Inferior parietal cortex (tissue), 1 donor: ENCODE measurements at regions not wholly inside any gene's neighbourhood (a gene's known extent, or its start where the extent isn't known, plus 50 kb on each side); places are given as distances from the start of the nearest gene placed in this dataset.
"Not testable (repeated sequence)": the region's sequence is repeated elsewhere in the genome, so short reads cannot be mapped to it uniquely, and the experiment has no call there.

Experiments
- DNase-seq: peaks from one replicate; pipeline ENCODE4 v3.0.0-alpha.2; 2016; ENCODE audit errors: extremely low spot score

DNA sequence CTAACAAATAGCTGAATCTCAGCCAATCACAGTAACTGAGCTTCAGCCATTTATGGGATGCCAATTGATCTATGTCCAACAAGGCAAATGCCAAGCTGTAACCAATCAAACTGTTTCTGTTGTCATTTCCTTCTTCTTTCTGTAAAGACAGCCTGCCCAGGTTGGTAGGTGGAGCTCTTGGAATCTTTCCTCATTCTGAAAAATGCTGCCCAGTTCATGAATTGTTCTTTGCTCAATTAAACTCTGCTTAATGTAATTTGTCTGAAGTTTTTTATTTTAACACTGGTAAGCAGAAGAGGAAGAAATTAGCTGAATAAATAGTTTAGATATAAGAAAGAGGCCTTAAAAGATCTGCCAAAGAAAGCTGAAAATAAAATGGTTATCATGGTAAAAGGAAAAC lies 1235.6 kb downstream of the EFNA5 start:
- no peak for DNase-seq

DNA sequence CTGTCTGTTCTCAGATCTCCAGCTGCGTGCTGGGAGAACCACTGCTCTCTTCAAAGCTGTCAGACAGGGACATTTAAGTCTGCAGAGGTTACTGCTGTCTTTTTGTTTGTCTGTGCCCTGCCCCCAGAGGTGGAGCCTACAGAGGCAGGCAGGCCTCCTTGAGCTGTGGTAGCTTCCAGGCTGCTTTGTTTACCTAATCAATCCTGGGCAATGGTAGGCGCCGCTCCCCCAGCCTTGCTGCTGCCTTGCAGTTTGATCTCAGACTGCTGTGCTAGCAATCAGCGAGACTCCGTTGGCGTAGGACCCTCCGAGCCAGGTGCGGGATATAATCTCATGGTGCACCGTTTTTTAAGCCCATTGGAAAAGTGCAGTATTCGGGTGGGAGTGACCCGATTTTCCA lies 1240.0 kb downstream of the EFNA5 start:
- DNase-seq = not testable (repeated sequence)

DNA sequence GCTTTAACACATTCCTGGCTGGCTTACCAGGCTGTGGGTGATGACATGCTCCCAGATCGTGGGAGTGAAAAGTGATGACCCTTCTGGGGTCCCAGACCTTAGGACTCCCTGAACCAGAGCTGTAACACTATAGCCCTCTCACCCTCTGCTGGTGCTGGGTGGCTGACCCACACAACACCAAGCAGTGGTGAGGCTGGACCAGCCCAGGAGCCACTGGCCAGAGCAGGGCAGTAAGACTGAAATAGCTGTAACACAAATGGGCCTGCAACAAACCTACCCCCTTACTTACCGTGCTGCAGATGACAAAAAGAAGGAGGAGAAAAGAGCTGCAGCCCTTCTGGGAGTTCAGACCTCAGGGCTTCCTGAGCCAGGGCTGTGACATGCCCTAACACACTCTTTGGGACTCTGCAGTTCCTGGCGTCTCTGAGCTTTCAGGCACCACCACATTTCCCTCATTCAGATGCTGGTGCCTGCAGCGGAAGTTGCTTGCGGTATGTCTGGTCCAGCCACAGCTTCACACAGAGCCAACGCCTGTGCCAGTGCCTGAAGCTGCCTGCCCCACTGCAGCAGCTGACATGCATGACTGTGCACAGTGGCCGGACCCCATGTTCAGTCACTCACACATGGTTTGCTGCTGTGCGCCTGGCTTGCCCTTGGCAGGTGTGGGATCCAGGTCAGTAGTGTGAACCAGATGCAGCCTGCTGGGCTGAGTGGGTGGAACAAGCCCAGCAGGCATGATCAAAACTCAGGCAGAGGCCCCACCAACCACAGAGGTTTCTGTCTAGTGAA lies 1247.4 kb downstream of the EFNA5 start:
- DNase-seq = no peak

DNA sequence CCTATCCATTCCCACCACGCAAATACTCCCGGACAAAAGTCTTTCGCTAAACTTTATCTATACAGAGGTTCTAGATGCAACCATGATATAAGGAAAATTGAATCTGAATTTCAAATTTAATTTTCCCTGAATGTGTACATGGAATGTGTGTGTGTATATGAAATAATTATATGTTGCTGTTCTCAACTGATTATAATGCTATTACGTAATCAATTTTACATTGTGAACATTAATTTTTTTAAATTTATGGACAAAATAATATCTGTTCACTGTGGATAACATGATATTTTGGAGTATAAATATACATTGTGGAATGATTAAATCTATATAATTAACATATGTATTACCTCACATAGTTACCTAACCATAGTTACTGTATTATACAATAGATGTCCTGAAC lies 1250.6 kb downstream of the EFNA5 start:
- DNase-seq = no peak

DNA sequence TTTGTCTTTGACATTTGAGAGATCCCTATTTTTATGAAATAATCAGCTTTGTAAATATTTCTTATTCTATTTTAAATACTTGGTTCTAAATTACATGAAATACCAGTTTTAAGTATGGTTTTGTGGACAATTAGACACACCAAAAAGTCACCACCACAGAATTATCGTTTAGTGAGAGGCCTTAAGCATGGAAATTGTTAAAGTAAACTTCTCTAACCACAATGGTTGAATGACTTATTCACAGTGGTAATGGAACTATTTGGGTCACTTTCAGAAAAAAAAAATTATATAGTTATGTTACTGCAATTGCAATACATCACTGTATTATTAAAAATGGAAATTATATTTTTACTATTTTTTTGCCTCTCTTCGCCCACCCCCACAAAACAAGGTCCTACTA lies 1252.5 kb downstream of the EFNA5 start:
- DNase-seq = no peak

DNA sequence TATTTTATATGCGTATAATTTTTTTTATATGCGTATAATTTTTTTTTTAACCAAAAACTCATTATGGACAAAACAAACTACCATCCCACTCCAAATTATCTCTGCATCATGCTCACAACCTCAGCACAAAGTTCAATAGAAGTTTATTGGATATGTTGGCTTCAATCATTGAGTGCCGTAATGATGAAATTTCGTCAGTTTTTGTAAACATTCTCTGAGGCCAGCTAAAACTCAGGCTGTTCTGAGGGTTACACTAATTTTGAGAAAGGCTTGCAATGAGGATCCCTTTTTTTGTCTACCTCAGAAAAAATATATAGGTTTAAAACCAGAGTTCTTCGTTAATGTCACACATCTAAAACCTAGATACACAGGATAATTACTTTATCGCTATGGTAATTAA lies 1253.2 kb downstream of the EFNA5 start:
- DNase-seq = no peak

DNA sequence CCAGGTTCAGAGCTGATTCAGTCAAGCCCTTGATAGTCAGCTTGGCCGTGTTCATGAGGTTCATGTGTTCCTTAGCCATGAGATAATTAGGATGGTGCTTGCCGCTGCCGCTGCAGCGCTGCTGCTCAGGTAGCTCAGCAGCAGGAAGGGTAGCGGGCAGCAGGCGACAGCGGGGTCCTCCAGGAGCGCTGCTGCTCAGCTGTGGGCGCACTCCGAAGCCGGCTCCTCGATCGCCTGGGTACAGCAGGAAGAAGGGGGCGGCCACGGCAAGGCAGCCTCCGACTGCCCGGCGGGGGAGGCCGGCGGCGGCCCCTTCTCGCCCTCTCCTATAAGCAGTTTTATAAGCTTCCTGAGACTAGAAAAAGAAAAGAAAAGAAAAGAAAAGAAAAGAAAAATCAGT lies 1253.6 kb downstream of the EFNA5 start:
- DNase-seq = no peak

DNA sequence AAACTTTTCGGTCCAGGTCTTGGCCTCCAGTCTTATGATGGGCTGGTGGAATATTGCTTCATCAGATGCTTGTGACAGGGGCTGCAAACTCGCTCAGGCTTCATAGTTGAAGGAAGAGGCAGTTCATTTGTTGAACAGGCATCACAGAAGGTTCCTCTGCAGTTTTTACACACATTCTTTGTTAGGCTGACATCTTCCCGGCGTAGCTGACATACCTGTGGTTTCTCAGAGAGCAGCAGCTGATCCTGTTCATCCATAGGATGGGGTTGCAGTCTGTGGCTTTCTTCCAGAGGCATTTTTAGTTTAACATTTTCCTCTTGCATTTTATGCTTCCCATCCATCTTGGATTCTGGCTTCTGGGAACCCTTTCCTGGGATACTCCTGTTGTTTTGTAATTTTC lies 1255.2 kb downstream of the EFNA5 start:
- no peak for DNase-seq

DNA sequence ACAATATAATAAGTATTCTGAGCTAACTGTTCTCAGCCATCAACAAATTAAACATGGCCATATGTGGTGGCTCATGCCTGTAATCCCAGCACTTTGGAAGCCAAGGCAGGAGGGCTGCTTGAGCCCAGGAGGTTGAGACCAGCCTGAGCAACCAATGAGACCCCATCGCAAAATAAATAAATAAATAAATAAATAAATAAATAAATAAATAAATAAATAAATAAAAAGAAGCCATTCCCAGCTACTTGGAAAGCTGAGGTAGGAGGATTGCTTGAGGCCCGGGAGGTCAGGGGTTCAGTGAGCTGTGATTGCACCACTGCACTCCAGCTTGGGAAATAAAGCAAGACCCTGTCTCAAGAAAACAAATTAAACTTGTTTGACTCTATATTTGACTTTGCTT lies 1256.4 kb downstream of the EFNA5 start:
- DNase-seq = no peak

DNA sequence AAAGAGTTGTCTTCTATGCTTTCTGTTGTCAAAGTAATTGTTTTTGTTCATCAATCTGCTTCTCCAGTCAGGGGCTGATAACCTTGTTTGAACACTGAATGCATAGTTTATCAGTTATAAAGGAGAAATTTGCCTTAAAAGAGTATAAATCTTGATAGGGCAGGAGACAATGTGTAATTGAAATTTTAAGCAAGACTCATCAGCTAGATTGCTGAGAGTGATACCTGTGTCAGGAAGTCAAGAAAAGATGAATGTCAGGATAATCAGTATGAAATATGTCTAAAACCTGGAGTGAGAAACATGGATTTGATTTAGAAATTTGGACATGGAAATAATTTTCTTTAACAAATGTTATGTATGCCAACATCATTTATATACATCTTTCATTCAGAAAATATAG lies 1258.1 kb downstream of the EFNA5 start:
- DNase-seq = no peak

DNA sequence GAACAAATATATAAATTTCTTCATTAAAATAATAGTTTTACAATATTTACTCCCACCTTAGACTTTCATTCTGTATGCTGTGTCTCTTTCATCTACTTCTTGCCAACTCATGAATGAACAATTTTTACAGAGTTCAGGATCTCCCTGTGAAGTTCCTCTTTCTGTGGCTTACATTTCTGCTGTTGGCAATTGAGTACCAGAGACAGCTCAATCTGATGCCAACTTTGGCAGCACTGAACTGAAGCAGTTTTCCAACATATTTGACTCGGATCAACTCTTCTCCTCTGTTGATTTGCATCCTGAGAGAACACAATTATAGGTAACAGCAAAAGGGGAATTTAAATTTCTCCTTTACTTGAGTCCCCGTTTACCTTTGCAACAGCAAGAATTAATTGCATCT lies 1262.2 kb downstream of the EFNA5 start:
- DNase-seq = no peak

DNA sequence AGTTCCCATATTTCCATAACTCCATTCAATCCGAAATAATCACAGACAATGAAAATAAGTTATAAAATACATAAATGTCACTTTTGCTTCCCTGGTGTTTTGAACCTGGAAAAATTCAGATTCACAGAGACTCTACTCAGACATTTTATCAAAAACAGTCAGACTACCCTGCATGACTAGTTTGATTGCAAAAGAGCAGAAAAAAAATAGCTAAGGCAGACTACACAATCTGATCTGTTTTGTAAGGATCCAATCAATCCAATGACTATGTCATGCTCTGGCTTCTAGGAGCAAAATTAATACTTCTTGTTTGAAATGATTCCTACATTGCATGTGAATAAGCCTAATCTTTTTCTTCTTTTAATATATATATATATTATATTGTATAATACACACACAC lies 1262.6 kb downstream of the EFNA5 start:
- no peak for DNase-seq

DNA sequence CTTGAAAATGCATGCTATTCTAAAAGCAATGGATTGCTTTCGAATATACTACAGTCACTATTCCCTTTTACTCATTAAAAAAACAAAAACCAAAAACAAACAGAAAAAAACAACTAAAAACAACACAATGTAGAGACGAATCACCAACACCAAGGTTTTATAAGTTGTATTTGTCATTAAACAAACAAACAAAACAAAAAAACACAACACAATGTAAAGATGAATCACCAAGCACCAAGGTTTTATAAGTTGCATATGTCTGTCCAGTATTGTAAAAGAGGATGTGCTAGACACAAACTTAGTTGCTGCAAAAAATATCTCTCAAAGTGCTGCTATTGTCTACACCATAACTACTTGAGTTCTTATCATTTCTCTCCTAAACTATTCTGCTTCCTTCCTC lies 1269.2 kb downstream of the EFNA5 start:
- DNase-seq = no peak

DNA sequence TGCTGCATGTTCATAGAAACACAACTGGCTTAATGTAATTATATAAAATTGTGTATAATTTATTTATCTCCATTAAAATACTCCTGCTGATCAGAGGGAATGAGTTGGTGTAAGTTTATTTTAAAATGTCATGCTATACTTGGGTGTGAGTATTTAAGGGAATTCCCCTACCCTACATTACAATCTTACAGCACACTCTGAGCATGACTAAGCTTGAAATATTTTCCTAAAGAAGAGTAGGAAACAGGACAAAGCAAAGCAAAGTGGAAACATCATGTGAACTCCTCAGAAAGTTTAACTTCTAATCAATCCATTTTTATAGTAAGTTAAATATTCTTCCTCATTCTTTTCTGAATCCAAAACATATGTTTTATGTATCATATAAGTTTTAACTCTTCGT lies 1271.3 kb downstream of the EFNA5 start:
- DNase-seq = no peak

DNA sequence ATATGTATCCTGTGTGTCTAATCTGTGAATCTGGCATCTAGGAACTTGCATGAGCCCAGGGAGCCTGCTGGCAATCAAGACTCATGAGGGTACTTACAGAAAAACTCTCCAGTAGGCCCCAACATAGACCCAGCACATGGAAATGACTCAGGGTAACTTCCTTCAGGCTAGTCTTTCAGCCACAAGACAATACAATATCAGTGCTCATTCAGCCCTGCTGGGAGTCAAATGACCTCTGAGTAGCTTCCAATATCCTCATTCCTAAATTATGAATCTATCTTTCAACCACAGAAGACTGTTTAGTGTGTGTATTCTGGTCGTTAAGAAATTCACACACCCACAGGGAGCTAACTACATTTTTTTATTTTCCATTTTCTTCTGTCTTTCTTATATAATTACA lies 1273.0 kb downstream of the EFNA5 start:
- DNase-seq = no peak

DNA sequence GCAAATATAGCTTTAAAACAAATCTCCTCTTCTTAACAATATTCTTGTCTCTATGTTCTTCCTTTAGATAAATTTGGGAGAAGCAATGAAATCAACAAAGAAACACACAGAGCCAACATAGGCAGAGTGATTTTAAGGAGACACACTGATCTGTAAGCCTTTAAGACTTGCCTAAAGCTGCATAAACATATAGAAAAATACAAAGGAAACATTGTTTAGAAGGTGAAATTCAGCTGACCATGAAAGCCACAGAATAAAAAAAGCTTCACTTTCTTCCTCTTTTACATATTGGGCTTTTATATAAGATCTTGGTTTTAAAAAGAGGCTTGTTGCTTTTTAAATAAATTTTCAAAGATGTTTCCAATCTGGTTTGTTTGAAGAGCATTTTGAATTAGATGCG lies 1277.5 kb downstream of the EFNA5 start:
- DNase-seq = no peak

DNA sequence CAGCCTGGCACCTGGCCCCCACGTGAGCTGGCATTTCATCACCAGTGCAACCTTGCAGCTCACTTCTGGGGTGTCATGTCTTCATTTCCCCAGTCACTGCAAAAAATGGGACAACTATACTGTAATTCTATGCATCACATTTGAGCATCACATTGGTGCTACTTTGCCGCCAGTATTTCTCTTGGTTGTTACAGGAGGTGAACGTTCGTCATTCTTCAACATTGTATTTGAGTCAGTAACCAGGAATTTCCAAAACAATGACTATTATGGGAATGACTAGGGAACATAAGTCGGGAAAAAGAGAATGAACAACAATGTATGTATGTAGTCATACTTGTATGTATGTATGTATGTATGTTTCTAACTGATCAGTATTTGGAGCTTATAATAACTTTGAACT lies 1278.0 kb downstream of the EFNA5 start:
- DNase-seq = no peak

DNA sequence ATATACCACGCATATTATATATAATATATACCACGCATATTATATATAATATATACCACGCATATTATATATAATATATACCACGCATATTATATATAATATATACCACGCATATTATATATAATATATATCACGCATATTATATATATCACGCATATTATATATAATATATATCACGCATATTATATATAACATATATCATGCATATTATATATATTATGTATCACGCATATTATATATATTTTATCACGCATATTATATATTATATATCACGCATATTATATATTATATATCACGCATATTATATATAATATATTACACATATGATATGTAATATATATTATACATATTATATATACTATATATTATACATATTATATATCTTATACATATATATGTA lies 1283.0 kb downstream of the EFNA5 start:
- DNase-seq = not testable (repeated sequence)

DNA sequence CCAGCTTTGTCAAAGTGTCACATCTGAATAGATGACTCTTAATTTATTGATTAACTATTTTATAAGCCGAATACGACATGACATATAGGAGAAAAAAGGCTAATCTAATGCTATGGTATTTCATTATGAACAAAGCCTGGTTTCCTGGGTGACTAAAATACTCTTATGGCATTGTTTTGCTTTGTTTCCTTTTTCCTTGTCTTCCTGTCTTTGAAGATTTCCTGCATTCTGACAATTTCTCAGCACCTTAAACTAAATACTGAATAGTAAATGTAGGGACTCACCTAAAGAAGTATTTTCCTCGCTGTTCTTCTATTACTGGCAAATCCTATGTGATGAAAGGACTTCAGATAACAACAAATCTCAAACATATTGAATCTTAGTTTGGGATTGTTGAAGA lies 1284.5 kb downstream of the EFNA5 start:
- no peak for DNase-seq

DNA sequence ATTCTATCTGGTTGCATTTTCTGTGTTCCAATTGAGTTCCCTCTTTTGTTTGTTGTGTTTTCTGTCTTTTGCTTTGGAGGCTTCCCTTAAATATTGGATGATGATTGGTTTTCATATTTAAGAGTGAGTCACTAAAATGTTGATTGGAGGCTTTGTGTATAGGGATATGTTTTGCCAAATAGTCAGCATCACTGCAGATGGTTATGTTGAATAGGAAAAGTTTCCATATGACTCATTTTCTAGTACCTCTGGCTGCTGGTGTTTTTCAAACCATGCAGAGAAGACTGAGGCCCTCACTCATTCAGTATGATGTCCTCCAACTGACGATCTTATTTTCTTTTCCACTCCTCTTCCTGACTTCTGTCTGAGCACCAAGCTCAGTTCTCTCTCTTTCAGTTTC lies 1290.0 kb downstream of the EFNA5 start:
- DNase-seq = no peak

DNA sequence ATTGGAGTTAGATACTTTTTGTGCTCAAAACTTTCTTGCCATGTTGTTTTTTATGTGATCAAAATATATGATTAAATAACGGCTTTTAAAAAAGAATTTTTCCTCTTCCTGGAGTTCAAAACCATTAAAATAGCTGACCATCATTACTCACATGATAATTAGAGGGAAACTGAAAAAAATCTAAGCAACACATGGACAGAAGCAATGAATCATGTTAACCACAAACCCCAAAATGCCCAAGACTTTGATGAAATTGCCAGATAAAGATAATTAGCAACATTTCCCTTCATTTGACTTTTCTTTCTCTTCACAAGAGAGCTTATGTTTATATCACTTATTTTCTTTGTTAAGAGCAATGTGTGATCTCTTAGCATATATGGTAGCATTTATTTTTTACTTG lies 1294.2 kb downstream of the EFNA5 start:
- no peak for DNase-seq

DNA sequence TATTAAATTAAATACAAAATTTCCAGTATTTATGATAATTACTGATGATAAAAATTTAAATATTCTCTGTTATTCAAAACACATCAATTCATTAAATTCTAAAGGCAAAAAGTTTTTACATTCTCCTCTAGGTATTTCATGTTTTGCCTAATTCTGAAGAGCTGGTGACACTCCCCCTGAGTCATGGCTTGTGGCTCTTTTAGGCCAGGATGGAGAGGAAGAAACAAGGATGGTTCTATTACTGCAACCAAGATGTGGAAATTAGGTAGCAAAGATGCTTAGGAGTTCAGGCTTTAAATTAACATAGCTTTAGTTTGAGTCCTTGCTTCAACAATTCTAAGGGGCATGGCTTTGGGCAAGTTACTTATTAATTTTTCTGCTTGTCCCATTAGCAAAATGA lies 1295.8 kb downstream of the EFNA5 start:
- DNase-seq = no peak

DNA sequence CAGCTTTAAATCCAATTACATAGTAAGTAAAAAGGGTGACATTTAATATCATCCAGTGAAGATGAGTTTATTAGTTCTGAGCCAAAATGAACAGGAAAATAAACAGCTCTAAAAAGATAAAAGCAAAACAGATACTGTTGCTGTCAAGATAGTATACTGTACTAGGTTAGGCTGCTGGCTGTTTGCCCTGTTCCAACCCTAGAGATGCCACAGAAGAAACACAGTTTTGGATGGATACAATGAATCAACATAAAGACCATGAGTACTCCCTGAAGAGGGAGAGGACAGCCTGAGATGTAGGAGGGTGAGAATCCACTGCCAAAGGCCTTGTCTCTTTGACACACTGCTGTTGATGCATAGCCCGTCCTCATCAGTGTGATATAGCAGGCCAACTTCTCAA lies 1302.7 kb downstream of the EFNA5 start:
- no peak for DNase-seq

DNA sequence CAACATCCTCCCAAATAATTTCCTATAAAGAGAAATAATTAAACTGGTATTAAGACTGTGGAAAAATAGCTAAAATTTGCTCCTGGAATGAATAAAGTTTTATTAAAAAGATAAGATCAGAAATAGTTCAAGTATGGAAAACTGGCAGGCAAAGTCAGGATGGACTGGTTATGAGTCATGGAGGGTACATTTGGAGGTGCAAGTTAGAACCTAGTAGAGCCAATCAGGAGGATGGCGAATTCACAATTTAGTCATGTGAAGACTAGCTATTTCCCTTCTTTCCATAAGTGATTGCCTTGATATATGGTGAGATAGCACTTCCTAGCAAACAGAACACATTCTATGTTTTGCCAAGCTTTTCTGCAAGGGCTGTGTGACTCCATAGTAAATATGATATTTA lies 1303.5 kb downstream of the EFNA5 start:
- DNase-seq = no peak
